ENCODE measurements at regions not wholly inside any gene's neighbourhood (a gene's known extent, or its start where the extent isn't known, plus 50 kb on each side); places are given as distances from the start of the nearest gene placed in this dataset.

- no peak for ATAC-seq (ENCODE audit: low read depth)
- ChIA-PET POLR2A (no interaction called here), CTCF (no interaction called here)
- Histone ChIP-seq H3K9me3 (ENCODE audit: control extremely low read depth in 1 of 3, control insufficient read depth in 2 of 3, insufficient read depth in 1 of 3, low read length in 2 of 3) (no peaks in the 10 kb centered on the region), H4K20me1 (ENCODE audit: control insufficient read depth, insufficient read depth, low read length, poor library complexity, severe bottlenecking) (no peaks in the 10 kb centered on the region), H3K27me3 (replicated peaks in 1 of 4; ENCODE audit: control extremely low read depth in 1 of 4, control insufficient read depth in 3 of 4, insufficient read depth in 4 of 4, low read length in 3 of 4) (no peaks in the 10 kb centered on the region), H3K4me1 (ENCODE audit: control insufficient read depth in 2 of 2, insufficient read depth in 2 of 2, low read length in 2 of 2) (no peaks in the 10 kb centered on the region), H3K4me3 (ENCODE audit: control extremely low read depth in 1 of 5, extremely low read depth in 1 of 5, insufficient read depth in 1 of 5, low read depth in 2 of 5, low read length in 4 of 5) (no peak overlapping the region), H2AFZ (ENCODE audit: insufficient read depth, low read depth, low read length, poor library complexity, severe bottlenecking) (no peak overlapping the region), H3K9ac (ENCODE audit: low read length) (no peak overlapping the region), H3K4me2 (replicated peaks; ENCODE audit: low read depth, low read length, poor library complexity, severe bottlenecking) (no peak overlapping the region), H3K27ac (ENCODE audit: low read length in 2 of 2) (no peak overlapping the region), H3K79me2 (ENCODE audit: control insufficient read depth, insufficient read depth, low read length) (no peaks in the 10 kb centered on the region), H3K36me3 (replicated peaks in 1 of 2; ENCODE audit: control extremely low read depth in 1 of 2, control insufficient read depth in 1 of 2, extremely low read depth in 1 of 2, insufficient read depth in 2 of 2, low read length in 1 of 2) (no peaks in the 10 kb centered on the region)
- no peak overlapping the region for H3K4me3 Mint-ChIP-seq
- TF ChIP-seq EZH2 (IDR thresholded peaks at IDR 0.05; ENCODE audit: borderline replicate concordance, insufficient read depth, low read depth, low read length, poor library complexity, severe bottlenecking) (no peak), CTCF (IDR thresholded peaks at IDR 0.05) (no peak)
- no peaks in the 10 kb centered on the region for H3K4me1 Mint-ChIP-seq
- H3K27ac Mint-ChIP-seq = no peak overlapping the region
- WGBS (ENCODE audit: insufficient coverage) = 78% methylated on average over 1 of the region's 1 CpG
- no peak for DNase-seq
- intact Hi-C loops (cut with micrococcal nuclease) = no loop called here
- no peaks in the 10 kb centered on the region for H3K27me3 Mint-ChIP-seq
- H3K9me3 Mint-ChIP-seq (ENCODE audit: insufficient read depth) = peaks cover 5% of the 10 kb centered on the region
Measured at GRCh38 chr6:153553627-153554026, 422.5 kb upstream of the RGS17 start.

- no peak overlapping the region for H2AFZ ChIP-seq (ENCODE audit: insufficient read depth, low read depth, low read length, poor library complexity, severe bottlenecking)
- H3K79me2 ChIP-seq (ENCODE audit: control insufficient read depth, insufficient read depth, low read length) = no peaks in the 10 kb centered on the region
- no peak overlapping the region for H3K4me2 ChIP-seq (replicated peaks; ENCODE audit: low read depth, low read length, poor library complexity, severe bottlenecking)
- DNase-seq = no peak
- H3K4me3 Mint-ChIP-seq = no peak overlapping the region
- H3K27me3 Mint-ChIP-seq = no peaks in the 10 kb centered on the region
- WGBS (ENCODE audit: insufficient coverage) = 34% methylated on average over 2 of the region's 2 CpGs
- no peak for TF ChIP-seq EZH2 (IDR thresholded peaks at IDR 0.05; ENCODE audit: borderline replicate concordance, insufficient read depth, low read depth, low read length, poor library complexity, severe bottlenecking)
- no peak for TF ChIP-seq CTCF (IDR thresholded peaks at IDR 0.05)
- no peaks in the 10 kb centered on the region for H3K4me1 Mint-ChIP-seq
- H3K27ac Mint-ChIP-seq = no peak overlapping the region
- H3K4me1 ChIP-seq (ENCODE audit: control insufficient read depth in 2 of 2, insufficient read depth in 2 of 2, low read length in 2 of 2) = no peaks in the 10 kb centered on the region
- no peaks in the 10 kb centered on the region for H3K9me3 ChIP-seq (ENCODE audit: control extremely low read depth in 1 of 3, control insufficient read depth in 2 of 3, insufficient read depth in 1 of 3, low read length in 2 of 3)
- no peaks in the 10 kb centered on the region for H3K9me3 Mint-ChIP-seq (ENCODE audit: insufficient read depth)
- no peak overlapping the region for H3K4me3 ChIP-seq (ENCODE audit: control extremely low read depth in 1 of 5, extremely low read depth in 1 of 5, insufficient read depth in 1 of 5, low read depth in 2 of 5, low read length in 4 of 5)
- H3K27me3 ChIP-seq (replicated peaks in 1 of 4; ENCODE audit: control extremely low read depth in 1 of 4, control insufficient read depth in 3 of 4, insufficient read depth in 4 of 4, low read length in 3 of 4) = no peaks in the 10 kb centered on the region
- H3K9ac ChIP-seq (ENCODE audit: low read length) = no peak overlapping the region
- H3K27ac ChIP-seq (ENCODE audit: low read length in 2 of 2) = no peak overlapping the region
- no peak for ATAC-seq (ENCODE audit: low read depth)
- H4K20me1 ChIP-seq (ENCODE audit: control insufficient read depth, insufficient read depth, low read length, poor library complexity, severe bottlenecking) = no peaks in the 10 kb centered on the region
- no peaks in the 10 kb centered on the region for H3K36me3 ChIP-seq (replicated peaks in 1 of 2; ENCODE audit: control extremely low read depth in 1 of 2, control insufficient read depth in 1 of 2, extremely low read depth in 1 of 2, insufficient read depth in 2 of 2, low read length in 1 of 2)
- intact Hi-C loops (cut with micrococcal nuclease) = no loop called here
- POLR2A ChIA-PET = no interaction called here
- CTCF ChIA-PET = no interaction called here
Measured at GRCh38 chr6:153539602-153540001, 408.5 kb upstream of the RGS17 start.
